LNCaP clone FGC (cell line): ENCODE measurements at regions not wholly inside any gene's neighbourhood (a gene's known extent, or its start where the extent isn't known, plus 50 kb on each side); places are given as distances from the start of the nearest gene placed in this dataset.

Experiments
- DNase-seq: peaks from one replicate; pipeline ENCODE4 v3.0.0-alpha.2; 2011; ENCODE audit warnings: low read depth
- H3K4me3 ChIP-seq: 2 replicates; pipeline ENCODE4 v1.5.1; 2011; ENCODE audit warnings: mild to moderate bottlenecking, low read depth, low read length, control low read depth
- CTCF ChIP-seq: IDR thresholded peaks from 2 replicates; pipeline ENCODE4 v1.5.1; 2012; ENCODE audit warnings: mild to moderate bottlenecking; ENCODE audit not compliant: control insufficient read depth, insufficient read depth; ENCODE audit errors: extremely low read depth

GRCh38 chr3:159731254-159731653, 257.4 kb upstream of the IL12A start:
- TF ChIP-seq CTCF: no peak
- no peak overlapping the region for H3K4me3 ChIP-seq
- no peak for DNase-seq

- no peak for TF ChIP-seq CTCF
- DNase-seq: no peak
- H3K4me3 ChIP-seq: no peak overlapping the region
Measured at GRCh38 chr3:159732172-159733111, 256.2 kb upstream of the IL12A start.

- H3K4me3 ChIP-seq: no peak overlapping the region
- no peak for TF ChIP-seq CTCF
- DNase-seq: no peak
Measured at GRCh38 chr3:159733194-159733860, 255.3 kb upstream of the IL12A start.

- no peak overlapping the region for H3K4me3 ChIP-seq
- no peak for DNase-seq
- TF ChIP-seq CTCF: no peak
Measured at GRCh38 chr3:159734681-159735080, 254.0 kb upstream of the IL12A start.

GRCh38 chr3:159739166-159739565, 249.5 kb upstream of the IL12A start:
- no peak for TF ChIP-seq CTCF
- H3K4me3 ChIP-seq: no peak overlapping the region
- DNase-seq: no peak

GRCh38 chr3:159739969-159740368, 248.7 kb upstream of the IL12A start:
- no peak for DNase-seq
- H3K4me3 ChIP-seq: no peak overlapping the region
- TF ChIP-seq CTCF: no peak
